ENCODE measurements at regions not wholly inside any gene's neighbourhood (a gene's known extent, or its start where the extent isn't known, plus 50 kb on each side); places are given as distances from the start of the nearest gene placed in this dataset.

DNA sequence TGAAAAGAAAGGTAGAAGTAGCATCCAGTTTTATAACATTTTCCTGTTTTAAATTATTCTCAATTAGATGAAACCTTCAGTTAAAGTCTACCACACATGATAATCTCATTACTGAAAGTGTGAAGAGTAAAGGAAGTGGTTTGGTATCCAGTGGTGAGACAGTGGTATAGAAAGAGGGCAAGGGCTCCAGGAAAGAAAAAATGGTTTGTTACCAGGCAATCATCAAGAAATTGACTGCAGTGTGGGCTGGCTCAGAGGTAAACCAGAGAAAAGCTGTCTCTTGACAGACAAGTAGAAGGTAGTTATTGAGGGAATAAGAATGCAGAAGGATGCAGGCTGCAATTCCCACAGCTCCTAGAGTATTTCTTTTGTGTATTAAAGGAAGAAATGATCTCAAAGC is 406.2 kb downstream of the TLL1 start:
- TF ChIP-seq, protein P1, sequence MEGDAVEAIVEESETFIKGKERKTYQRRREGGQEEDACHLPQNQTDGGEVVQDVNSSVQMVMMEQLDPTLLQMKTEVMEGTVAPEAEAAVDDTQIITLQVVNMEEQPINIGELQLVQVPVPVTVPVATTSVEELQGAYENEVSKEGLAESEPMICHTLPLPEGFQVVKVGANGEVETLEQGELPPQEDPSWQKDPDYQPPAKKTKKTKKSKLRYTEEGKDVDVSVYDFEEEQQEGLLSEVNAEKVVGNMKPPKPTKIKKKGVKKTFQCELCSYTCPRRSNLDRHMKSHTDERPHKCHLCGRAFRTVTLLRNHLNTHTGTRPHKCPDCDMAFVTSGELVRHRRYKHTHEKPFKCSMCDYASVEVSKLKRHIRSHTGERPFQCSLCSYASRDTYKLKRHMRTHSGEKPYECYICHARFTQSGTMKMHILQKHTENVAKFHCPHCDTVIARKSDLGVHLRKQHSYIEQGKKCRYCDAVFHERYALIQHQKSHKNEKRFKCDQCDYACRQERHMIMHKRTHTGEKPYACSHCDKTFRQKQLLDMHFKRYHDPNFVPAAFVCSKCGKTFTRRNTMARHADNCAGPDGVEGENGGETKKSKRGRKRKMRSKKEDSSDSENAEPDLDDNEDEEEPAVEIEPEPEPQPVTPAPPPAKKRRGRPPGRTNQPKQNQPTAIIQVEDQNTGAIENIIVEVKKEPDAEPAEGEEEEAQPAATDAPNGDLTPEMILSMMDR (IDR thresholded peaks at IDR 0.05), result no peak
- TF ChIP-seq POLR2A (IDR thresholded peaks at IDR 0.05), result no peak

Measured in testis (tissue), 2 donors.